ENCODE measurements at regions not wholly inside any gene's neighbourhood (a gene's known extent, or its start where the extent isn't known, plus 50 kb on each side); places are given as distances from the start of the nearest gene placed in this dataset.
A peak's percentile ranks its signal among the peaks of the same experiment; 100 is the strongest.
"Not testable (repeated sequence)": the region's sequence is repeated elsewhere in the genome, so short reads cannot be mapped to it uniquely, and the experiment has no call there.

GRCh38 chr2:236348976-236349375 lies 84.8 kb upstream of the ASB18 start:
- DNase-seq: no peak

GRCh38 chr2:236350426-236350825 lies 86.2 kb upstream of the ASB18 start:
- no peak for DNase-seq

GRCh38 chr2:236351966-236352525 lies 87.8 kb upstream of the ASB18 start:
- DNase-seq: no peak

- peak; percentile 18 for DNase-seq
These were observed 88.8 kb upstream of the ASB18 start for GRCh38 chr2:236352761-236353593.

GRCh38 chr2:236353594-236353942 lies 89.4 kb upstream of the ASB18 start:
- no peak for DNase-seq

GRCh38 chr2:236354056-236354940 lies 90.1 kb upstream of the ASB18 start:
- DNase-seq: no peak

GRCh38 chr2:236354973-236355595 lies 90.9 kb upstream of the ASB18 start:
- DNase-seq: no peak

GRCh38 chr2:236355911-236356310 lies 91.7 kb upstream of the ASB18 start:
- no peak for DNase-seq

GRCh38 chr2:236356321-236356720 lies 92.1 kb upstream of the ASB18 start:
- DNase-seq: not testable (repeated sequence)

- DNase-seq: not testable (repeated sequence)
These were observed 94.3 kb upstream of the ASB18 start for GRCh38 chr2:236358482-236358881.

- DNase-seq: no peak
These were observed 95.3 kb upstream of the ASB18 start for GRCh38 chr2:236359426-236360045.

- no peak for DNase-seq
These were observed 96.3 kb upstream of the ASB18 start for GRCh38 chr2:236360496-236360895.

- DNase-seq: no peak
These were observed 99.6 kb upstream of the ASB18 start for GRCh38 chr2:236363711-236364277.

GRCh38 chr2:236365258-236366048 lies 101.2 kb upstream of the ASB18 start:
- no peak for DNase-seq

- no peak for DNase-seq
These were observed 101.8 kb upstream of the ASB18 start for GRCh38 chr2:236366049-236366387.

- DNase-seq: no peak
These were observed 102.2 kb upstream of the ASB18 start for GRCh38 chr2:236366397-236366796.

- no peak for DNase-seq
These were observed 103.5 kb upstream of the ASB18 start for GRCh38 chr2:236367506-236368289.

- DNase-seq: no peak
These were observed 105.5 kb upstream of the ASB18 start for GRCh38 chr2:236369661-236370062.

GRCh38 chr2:236370847-236371409 lies 106.7 kb upstream of the ASB18 start:
- no peak for DNase-seq

GRCh38 chr2:236375973-236376476 lies 111.8 kb upstream of the ASB18 start:
- DNase-seq: no peak

Measured in kidney glomerular epithelial cell (primary cell).